ENCODE measurements at regions not wholly inside any gene's neighbourhood (a gene's known extent, or its start where the extent isn't known, plus 50 kb on each side); places are given as distances from the start of the nearest gene placed in this dataset.

- no peak for DNase-seq
These were observed 1278.4 kb upstream of the TENM4 start for GRCh38 chr11:80719292-80719646.

- DNase-seq, result no peak
These were observed 1277.9 kb upstream of the TENM4 start for GRCh38 chr11:80718611-80719291.

- peak; percentile 68 for DNase-seq
These were observed 1261.4 kb upstream of the TENM4 start for GRCh38 chr11:80702264-80702663.

DNA sequence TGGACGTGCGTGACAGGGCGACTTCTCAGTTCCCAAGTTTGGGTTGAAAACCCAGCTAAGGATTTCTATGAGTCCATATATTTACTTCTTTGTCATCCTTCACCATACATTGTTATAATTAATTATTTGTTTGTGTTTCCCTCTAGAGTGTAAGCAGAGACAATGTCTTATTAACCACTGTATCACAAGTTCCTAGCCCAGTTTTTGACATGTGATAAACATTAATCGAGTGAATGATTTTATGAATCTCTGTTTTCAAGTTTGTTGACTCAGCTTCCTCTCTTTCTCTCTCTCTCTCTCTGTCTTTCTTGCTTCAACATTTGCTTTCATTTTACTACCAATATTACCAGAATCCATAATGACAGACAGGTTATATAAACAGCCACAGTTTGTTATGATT lies 1259.6 kb upstream of the TENM4 start:
- no peak for DNase-seq

GRCh38 chr11:80699406-80700177 lies 1258.8 kb upstream of the TENM4 start:
- peak; percentile 23 for DNase-seq

GRCh38 chr11:80698637-80699036 lies 1257.8 kb upstream of the TENM4 start:
- DNase-seq, result peak; percentile 51

- DNase-seq, result no peak
These were observed 1253.6 kb upstream of the TENM4 start for GRCh38 chr11:80694385-80694784.

DNA sequence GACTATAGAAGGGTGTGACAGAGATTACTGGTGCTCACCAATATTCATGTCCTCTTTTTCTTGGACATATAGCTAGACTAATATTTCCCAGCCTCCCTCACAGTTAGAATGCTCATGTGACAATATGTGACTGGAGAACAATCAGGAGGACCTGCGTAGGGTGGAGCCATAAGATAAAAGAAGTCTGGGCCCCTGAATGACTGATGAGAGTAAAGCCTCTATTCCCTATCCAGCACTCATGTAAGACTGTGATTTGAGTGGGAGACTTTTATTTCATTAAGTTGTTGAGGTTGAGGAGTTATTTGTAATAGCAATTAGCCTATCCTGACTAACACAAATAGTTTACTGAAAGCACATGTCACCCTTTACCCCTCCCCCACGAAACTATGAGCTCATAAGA lies 1247.1 kb upstream of the TENM4 start:
- DNase-seq, result no peak

DNA sequence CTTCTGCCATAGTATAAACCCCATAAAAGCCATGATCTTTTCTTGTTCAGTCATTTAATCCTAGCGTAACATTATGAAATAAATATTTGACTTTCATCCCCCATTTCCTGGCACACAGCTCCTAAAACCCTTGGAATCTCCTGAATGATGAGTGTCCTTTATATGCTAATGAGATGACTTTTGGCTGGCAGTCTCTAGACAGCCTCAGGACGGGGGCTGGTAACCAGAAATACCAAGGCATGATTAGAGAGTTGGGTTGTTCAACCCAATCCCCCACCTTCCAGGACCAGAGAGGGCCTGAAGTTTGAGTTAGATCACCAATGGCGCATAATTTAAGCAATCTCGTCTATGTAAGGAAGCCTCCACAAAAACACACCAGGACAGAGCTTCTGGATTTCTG lies 1246.1 kb upstream of the TENM4 start:
- no peak for DNase-seq

GRCh38 chr11:80673566-80673965 lies 1232.7 kb upstream of the TENM4 start:
- DNase-seq, result peak; percentile 51

- DNase-seq, result no peak
These were observed 1228.8 kb upstream of the TENM4 start for GRCh38 chr11:80669620-80670019.

- DNase-seq, result no peak
These were observed 1227.2 kb upstream of the TENM4 start for GRCh38 chr11:80668039-80668438.

DNA sequence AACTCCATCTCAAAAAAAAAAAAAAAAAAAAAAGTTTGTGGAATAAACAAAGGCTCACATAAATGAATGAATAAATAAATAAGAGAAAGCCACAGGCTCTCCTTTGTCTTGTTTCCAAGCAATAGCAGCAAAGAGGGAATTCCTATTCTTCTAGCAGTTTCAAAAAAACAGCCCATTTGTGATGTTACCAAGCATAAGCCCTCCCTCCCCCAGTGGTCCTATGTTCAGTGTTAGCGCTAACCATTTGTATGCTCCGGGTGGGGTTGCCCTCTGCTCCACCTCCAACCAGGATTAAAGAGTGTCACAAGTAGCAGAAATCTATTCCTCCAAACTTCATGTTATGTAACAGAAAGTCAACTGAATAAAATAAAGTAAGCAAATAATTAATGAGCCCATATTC lies 1215.0 kb upstream of the TENM4 start:
- no peak for DNase-seq

GRCh38 chr11:80650966-80651365 lies 1210.1 kb upstream of the TENM4 start:
- DNase-seq, result no peak

- no peak for DNase-seq
These were observed 1208.4 kb upstream of the TENM4 start for GRCh38 chr11:80649186-80649585.

- peak; percentile 91 for DNase-seq
These were observed 1197.5 kb upstream of the TENM4 start for GRCh38 chr11:80638296-80638695.

DNA sequence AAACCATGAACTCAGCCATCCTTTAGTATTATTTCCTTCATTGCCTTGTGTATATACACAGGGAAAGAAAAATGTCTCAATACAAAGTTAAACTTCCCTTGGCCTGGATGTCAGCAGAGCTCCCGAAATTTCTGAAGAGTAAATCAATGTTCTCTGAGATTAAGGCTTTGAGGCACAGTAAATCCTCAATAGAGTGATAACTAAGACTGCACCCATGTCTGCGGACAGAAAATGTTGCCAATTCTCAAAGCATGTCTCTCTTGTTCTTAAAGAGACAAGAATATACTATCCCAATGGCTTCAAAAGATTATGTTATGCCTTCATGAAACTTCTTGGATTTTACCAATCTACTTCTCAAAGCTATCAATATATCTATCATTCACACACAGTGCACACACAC lies 1196.7 kb upstream of the TENM4 start:
- DNase-seq, result no peak

- no peak for DNase-seq
These were observed 1196.2 kb upstream of the TENM4 start for GRCh38 chr11:80636999-80637398.

GRCh38 chr11:80635178-80635577 lies 1194.3 kb upstream of the TENM4 start:
- no peak for DNase-seq

GRCh38 chr11:80632691-80633090 lies 1191.9 kb upstream of the TENM4 start:
- no peak for DNase-seq

- DNase-seq, result no peak
These were observed 1191.3 kb upstream of the TENM4 start for GRCh38 chr11:80632156-80632555.

GRCh38 chr11:80629466-80629865 lies 1188.6 kb upstream of the TENM4 start:
- no peak for DNase-seq

- no peak for DNase-seq
These were observed 1186.5 kb upstream of the TENM4 start for GRCh38 chr11:80627364-80627763.

GRCh38 chr11:80626721-80627120 lies 1185.9 kb upstream of the TENM4 start:
- DNase-seq, result no peak

- no peak for DNase-seq
These were observed 1184.7 kb upstream of the TENM4 start for GRCh38 chr11:80625563-80625962.
